ENCODE measurements at regions not wholly inside any gene's neighbourhood (a gene's known extent, or its start where the extent isn't known, plus 50 kb on each side); places are given as distances from the start of the nearest gene placed in this dataset.

DNA sequence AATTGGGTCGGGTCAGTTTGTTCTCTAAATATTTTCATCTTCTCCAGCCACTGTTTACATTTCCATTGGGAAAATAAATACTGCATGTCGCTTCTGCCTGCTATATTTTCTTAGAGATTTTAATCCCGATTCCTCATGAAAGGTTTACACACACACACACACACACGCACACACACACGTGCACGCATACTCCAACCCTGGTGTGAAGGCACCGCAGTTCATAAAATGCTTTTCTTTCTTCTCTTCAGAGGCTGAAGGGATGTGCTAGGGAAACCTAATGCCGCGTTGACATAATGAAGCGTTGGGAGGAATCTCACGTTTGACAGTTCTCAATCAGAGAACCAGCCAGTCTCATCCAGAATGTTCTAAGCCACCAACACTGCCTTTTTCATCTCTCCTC, 222.9 kb upstream of the IRX3 start:
- in situ Hi-C loops (cut with HindIII; ENCODE audit: low sequenced_read_pairs) = no loop called here
- DNase-seq (ENCODE audit: low read depth, low spot score) = no peak
- no peak overlapping the region for H3K4me3 ChIP-seq (ENCODE audit: low read depth, low read length)
- no peak for TF ChIP-seq CTCF (IDR thresholded peaks at IDR 0.05; ENCODE audit: low read depth, low read length)

DNA sequence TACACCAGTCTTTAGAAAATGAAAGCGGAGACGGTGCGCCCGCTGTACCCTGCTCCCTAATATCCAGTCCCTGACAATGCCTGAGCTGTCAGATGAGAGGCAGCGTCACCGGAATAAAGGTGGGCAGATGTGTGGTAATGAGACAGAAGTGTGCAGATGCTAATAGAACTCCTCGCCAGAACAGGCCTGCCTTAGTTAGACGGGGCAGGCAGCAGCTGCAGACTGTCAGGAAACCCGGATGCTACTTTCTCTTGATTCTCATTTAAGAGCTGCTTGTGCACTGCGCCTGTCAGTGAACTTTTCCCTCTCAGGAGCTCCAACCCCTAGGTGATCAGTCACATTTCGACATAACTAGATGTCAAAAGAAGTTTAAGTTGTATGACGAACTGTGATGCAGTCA, 221.8 kb upstream of the IRX3 start:
- in situ Hi-C loops (cut with HindIII; ENCODE audit: low sequenced_read_pairs) = no loop called here
- no peak for DNase-seq (ENCODE audit: low read depth, low spot score)
- no peak overlapping the region for H3K4me3 ChIP-seq (ENCODE audit: low read depth, low read length)
- TF ChIP-seq CTCF (IDR thresholded peaks at IDR 0.05; ENCODE audit: low read depth, low read length) = no peak

- H3K4me3 ChIP-seq (ENCODE audit: low read depth, low read length) = no peak overlapping the region
- TF ChIP-seq CTCF (IDR thresholded peaks at IDR 0.05; ENCODE audit: low read depth, low read length) = no peak
- DNase-seq (ENCODE audit: low read depth, low spot score) = no peak
- in situ Hi-C loops (cut with HindIII; ENCODE audit: low sequenced_read_pairs) = no loop called here
Observed at GRCh38 chr16:54506741-54507500, 220.3 kb upstream of the IRX3 start.

DNA sequence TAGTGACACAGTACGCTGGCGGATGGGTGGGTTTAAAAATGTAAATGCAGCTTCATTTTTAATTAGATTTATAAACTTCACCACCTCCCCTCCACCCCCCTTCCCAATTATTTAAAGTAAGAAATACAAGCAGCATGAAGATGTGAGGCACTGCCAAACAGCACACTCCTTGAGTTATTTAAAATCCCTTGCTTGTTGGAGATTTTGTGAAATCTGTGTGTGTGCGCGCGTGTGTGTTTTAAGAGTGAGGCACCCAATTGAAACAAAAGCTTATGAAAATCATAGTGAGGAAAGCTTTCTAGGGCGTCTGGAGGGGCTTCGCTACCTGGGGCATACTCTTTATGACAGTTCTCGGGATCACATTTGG, 219.6 kb upstream of the IRX3 start:
- in situ Hi-C loops (cut with HindIII; ENCODE audit: low sequenced_read_pairs) = no loop called here
- TF ChIP-seq CTCF (IDR thresholded peaks at IDR 0.05; ENCODE audit: low read depth, low read length) = no peak
- H3K4me3 ChIP-seq (ENCODE audit: low read depth, low read length) = no peak overlapping the region
- no peak for DNase-seq (ENCODE audit: low read depth, low spot score)

DNA sequence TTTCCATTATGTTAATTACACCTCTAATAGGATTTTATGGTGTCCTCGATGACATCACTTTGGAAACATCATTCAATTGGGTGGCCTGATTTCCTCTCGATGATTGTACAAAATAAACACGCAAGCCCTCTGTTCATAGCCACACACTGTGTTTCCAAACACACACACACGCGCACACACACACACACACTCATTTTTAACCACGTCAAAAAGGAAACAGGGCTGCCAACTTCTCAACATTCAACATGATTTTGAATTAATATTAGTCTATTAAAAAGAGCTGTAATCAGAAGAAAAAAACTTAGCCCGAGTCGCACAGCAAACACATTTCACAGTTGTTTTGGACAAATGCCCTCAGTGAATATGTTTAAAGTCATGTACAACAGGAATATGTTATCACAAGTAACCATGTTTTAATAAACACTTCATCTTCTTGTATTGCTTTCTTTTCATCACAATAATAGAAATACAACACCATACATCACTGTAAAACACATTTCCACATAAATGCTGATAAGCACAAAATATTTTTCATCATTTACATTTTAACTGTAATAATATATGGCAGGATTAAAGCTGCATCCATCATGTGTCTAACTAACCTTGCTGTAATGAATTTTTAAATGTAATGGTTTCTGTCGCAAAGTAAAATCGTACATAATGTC, 219.1 kb upstream of the IRX3 start:
- H3K4me3 ChIP-seq (ENCODE audit: low read depth, low read length) = no peak overlapping the region
- in situ Hi-C loops (cut with HindIII; ENCODE audit: low sequenced_read_pairs) = no loop called here
- DNase-seq (ENCODE audit: low read depth, low spot score) = no peak
- TF ChIP-seq CTCF (IDR thresholded peaks at IDR 0.05; ENCODE audit: low read depth, low read length) = no peak

- DNase-seq (ENCODE audit: low read depth, low spot score) = no peak
- no peak for TF ChIP-seq CTCF (IDR thresholded peaks at IDR 0.05; ENCODE audit: low read depth, low read length)
- no peak overlapping the region for H3K4me3 ChIP-seq (ENCODE audit: low read depth, low read length)
- in situ Hi-C loops (cut with HindIII; ENCODE audit: low sequenced_read_pairs) = no loop called here
Observed at GRCh38 chr16:54504372-54504771, 217.8 kb upstream of the IRX3 start.

All from astrocyte of the spinal cord (primary cell).